Fibroblast of the aortic adventitia (primary cell): ENCODE measurements at regions not wholly inside any gene's neighbourhood (a gene's known extent, or its start where the extent isn't known, plus 50 kb on each side); places are given as distances from the start of the nearest gene placed in this dataset.

Experiments used
- DNase-seq: peaks from one replicate; pipeline ENCODE4 v3.0.0-alpha.2; 2010; ENCODE audit warnings: low read depth
- H3K4me3 ChIP-seq: 2 replicates; pipeline ENCODE4 v1.5.1; 2011; ENCODE audit warnings: low read depth, mild to moderate bottlenecking, control low read depth, low read length, moderate library complexity
- CTCF ChIP-seq: IDR thresholded peaks from 2 replicates; pipeline ENCODE4 v1.5.1; 2011; ENCODE audit warnings: mild to moderate bottlenecking, low read length, control low read depth, inconsistent platforms; ENCODE audit not compliant: insufficient read depth

GRCh38 chr3:178174201-178174915, 361.9 kb upstream of the KCNMB2 start:
- no peak for DNase-seq
- no peak for TF ChIP-seq CTCF

DNA sequence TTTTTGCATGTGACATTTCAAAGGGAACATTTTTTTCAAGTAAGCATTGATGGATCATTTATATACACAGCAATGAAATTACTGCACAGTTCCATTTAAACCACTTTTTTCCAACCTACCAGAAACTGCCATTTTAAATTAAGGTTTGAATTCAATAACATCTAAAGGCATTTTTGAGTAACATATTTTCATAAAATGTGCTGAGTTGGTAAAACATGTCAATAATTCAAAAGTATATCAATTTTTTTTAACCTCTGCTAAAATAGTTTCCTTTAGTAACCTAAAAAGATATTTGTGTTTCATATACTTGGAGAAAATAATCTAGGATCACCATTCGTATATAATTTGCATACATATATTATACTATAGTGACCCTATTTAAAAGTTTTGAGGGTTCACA, 355.1 kb upstream of the KCNMB2 start:
- no peak for DNase-seq
- H3K4me3 ChIP-seq = no peak overlapping the region
- no peak for TF ChIP-seq CTCF

More at GRCh38 chr3:178174201-178174915, 361.9 kb upstream of the KCNMB2 start:
- no peak overlapping the region for H3K4me3 ChIP-seq

GRCh38 chr3:178181784-178182183, 354.5 kb upstream of the KCNMB2 start:
- DNase-seq = no peak
- no peak for TF ChIP-seq CTCF
- no peak overlapping the region for H3K4me3 ChIP-seq

GRCh38 chr3:178182337-178182779, 353.9 kb upstream of the KCNMB2 start:
- no peak overlapping the region for H3K4me3 ChIP-seq
- no peak for TF ChIP-seq CTCF
- DNase-seq = no peak

GRCh38 chr3:178184833-178185232, 351.4 kb upstream of the KCNMB2 start:
- no peak for TF ChIP-seq CTCF
- DNase-seq = no peak
- H3K4me3 ChIP-seq = no peak overlapping the region

GRCh38 chr3:178186666-178187065, 349.6 kb upstream of the KCNMB2 start:
- no peak for DNase-seq
- no peak for TF ChIP-seq CTCF
- no peak overlapping the region for H3K4me3 ChIP-seq

DNA sequence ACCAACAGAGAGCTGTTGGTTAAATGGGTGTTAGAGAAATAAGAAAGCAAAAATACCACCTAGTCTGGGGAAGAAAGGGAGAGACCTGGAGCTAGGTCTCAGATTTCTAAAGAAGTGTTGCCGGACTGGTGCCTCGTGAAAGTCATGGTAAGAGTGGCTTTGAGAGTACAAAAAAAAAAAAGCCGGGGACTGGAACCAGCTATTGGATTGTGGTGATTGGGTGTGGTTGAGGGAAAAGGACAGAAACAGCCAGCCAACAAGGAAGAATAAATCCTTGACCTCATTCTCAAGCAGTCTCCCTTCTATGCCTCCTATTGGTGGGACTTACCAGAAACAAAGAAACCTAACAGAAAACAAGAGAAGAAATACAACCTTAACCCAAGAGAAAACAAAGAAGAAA, 346.4 kb upstream of the KCNMB2 start:
- no peak overlapping the region for H3K4me3 ChIP-seq
- TF ChIP-seq CTCF = no peak
- DNase-seq = no peak
